T-helper 1 cell treated with Interleukin-12 subunit alpha and Interleukin-12 subunit beta and Interleukin-4 antibody, amounts not matched to agents 30 ng/mL and 1 ng/mL, for 36 hours (primary cell): ENCODE measurements at regions not wholly inside any gene's neighbourhood (a gene's known extent, or its start where the extent isn't known, plus 50 kb on each side); places are given as distances from the start of the nearest gene placed in this dataset.

ENCODE experiments used
- intact Hi-C: fragments of 100-400 bp; cut with micrococcal nuclease; formaldehyde crosslinking; loops from one replicate; pipeline ENCODE4 v1.15.1; 2024

- intact Hi-C loops: no loop called here
These were observed 761.0 kb upstream of the COBL start for GRCh38 chr7:52077571-52077970.

DNA sequence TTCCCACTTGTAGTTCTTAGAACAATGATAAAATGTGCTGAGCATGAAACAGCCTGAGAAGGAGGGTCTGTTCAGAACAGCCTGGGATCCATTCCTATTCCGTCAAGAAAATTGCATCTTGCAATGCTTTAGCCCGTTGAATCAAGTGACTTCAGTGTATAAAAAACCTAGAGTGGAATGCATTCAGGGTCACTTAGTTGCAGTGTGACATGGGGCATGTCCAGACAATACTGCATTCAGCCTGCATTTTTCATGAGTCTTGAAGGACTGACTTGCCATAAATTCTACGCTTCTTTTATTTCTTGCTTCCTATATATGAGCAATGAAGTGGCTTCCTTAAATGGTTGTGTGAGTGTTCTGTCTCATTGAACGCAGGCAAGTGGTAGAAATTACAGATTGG, 758.3 kb upstream of the COBL start:
- intact Hi-C loops: no loop called here

DNA sequence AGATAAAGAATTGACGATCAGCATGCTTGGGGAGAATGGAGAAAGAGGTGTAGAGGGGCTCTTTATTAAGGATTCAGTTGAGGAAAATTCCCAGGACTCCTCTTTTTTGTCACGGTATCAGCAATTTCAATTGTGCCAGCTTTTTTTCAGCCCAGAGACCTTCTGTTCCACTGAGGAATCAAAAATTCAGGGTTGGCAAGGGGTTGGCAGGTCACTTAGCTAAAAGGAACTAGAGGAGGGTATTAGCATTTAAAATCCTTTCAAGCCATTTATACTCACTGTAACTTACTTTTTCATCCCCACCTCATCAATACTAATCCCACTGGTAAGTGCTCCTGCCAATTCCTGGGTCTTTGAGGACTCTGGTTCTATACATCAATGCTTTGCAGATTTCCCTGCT, 757.5 kb upstream of the COBL start:
- intact Hi-C loops: no loop called here

- intact Hi-C loops: no loop called here
These were observed 755.1 kb upstream of the COBL start for GRCh38 chr7:52071744-52072143.

- intact Hi-C loops: no loop called here
These were observed 747.9 kb upstream of the COBL start for GRCh38 chr7:52064493-52064892.

- intact Hi-C loops: no loop called here
These were observed 745.1 kb upstream of the COBL start for GRCh38 chr7:52061666-52062065.

DNA sequence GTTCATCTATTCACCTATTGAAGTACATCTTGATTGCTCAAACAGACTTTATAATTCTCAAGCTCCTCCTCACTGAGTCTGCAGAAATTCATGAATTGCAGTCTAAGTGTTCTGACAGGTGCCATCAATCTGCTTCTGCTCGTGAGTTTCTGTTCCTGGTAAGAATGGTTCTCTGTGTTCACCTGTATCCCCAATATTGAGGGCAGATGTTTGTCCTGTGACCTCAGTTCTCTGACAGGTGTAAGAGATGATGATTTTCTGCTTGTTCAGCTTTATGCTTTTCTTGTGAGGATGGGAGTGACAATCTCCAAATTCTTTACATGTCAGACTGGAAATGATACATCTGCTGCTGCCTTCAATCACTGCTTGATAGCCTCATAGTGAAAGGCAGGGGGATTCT, 736.9 kb upstream of the COBL start:
- intact Hi-C loops: no loop called here

DNA sequence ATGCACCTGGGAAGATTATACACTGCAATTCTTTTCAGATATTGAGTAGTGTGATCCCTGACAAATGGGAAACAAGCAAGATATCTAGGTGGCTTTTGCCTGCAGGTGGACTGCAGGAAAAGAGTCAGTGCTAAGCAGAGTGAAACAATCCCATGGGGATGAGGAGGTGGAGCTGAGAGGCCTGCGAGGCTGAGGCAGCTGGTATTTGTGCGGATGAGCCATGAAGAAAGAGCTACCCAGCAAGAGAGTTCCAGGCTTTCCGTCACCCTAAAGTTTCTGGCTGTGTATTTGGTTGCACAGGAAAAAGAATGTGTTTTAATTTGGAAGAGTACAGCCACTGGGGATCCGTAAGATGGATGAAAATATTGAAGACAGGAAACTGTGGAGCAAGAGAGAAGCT, 714.1 kb upstream of the COBL start:
- intact Hi-C loops: no loop called here

DNA sequence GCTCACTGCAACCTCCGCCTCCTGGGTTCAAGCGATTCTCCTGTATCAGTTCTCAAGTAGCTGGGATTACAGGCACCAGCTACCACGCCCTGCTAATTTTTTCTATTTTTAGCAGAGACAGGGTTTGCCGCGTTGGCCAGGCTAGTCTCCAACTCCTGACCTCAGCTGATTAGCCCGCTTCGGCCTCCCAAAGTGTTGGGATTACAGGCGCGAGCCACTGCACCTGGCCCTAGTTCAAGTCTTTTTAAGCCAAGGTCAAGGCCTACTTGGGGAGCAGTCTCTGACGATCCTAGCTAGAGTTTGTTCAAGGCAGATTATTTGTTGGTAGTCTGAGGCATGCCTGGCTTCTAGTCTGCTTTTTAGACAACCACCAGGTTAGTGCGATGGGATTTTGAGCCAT, 709.5 kb upstream of the COBL start:
- intact Hi-C loops: no loop called here

DNA sequence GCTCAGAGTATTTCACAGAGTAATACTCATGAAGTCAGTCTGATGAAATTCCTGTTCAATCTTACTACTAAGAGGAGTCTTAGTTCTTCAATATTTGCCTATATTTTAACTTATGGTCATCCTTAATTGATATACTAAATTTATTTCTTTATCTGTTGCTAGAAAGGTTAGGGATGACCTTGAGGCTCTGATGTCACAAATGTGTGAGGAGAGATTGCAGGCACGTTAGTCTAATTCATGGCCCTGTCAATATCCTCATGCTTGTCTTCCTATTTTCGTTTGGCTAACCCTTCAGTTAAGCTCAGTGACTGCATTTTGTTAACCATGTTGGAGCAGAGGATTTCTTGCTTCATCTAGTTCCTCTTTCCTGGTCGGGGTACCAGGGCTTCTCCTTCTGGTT, 704.7 kb upstream of the COBL start:
- intact Hi-C loops: no loop called here

DNA sequence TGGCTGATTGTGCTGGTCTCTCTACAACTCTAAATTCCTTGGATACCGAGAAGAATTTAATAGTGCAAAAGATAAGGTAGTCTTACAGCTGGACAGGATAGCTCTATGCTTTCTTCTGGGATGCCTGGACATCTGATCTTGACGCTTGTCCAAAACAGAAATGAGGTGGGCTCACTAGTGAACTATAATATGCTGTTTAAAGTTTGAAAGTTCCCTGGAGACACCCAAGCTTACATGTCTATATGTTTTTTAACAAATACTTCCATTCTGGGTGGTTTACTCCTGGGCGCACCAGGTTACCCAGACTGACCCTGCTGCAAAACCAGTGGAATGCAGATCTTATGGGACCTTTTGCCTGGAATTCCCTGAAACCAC, 702.1 kb upstream of the COBL start:
- intact Hi-C loops: no loop called here

DNA sequence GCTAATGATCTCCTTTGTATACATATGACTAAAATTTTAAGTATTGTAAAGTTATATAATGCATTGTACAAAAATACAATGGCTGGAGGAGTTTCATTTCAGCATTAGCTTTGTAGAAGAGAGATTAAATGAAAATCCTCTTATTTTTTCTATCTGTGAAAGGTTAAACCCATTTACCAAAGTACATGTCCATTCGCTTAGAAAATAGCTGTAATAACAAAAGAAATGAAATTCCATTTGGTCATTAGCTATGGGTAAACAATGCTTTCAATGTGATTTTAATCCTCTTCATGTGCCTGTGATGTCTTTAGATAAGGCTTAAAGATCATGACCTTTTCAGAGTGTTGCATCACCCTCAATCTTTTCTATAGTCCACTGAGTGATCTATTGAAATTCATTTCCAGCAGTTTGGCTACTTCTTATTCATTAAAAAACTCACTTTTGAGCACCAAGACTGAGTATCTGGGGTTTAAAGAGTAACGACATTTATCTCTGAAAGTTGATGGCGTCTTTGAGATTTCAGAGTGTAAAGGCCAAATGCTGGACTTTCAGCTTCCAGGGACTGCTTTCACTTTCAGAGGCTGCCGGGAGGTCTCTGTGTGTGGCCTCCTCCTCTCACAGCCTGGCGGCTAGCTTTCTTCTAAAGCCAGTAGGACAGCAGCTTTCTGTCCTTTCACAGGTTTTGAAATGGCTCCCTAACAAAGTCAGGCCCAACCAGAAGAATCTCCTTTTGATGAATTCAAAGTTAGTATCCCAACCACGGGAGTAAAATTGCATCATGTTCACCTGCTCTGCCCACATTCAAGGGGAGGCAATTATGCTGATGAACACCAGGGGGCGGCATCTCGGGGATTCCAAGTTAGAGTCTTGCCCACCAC, 701.4 kb upstream of the COBL start:
- intact Hi-C loops: no loop called here

GRCh38 chr7:52009181-52009580, 692.6 kb upstream of the COBL start:
- intact Hi-C loops: no loop called here

- intact Hi-C loops: no loop called here
These were observed 690.1 kb upstream of the COBL start for GRCh38 chr7:52006674-52007073.

- intact Hi-C loops: no loop called here
These were observed 689.0 kb upstream of the COBL start for GRCh38 chr7:52005613-52006012.

- intact Hi-C loops: no loop called here
These were observed 679.1 kb upstream of the COBL start for GRCh38 chr7:51995596-51996179.

- intact Hi-C loops: no loop called here
These were observed 666.0 kb upstream of the COBL start for GRCh38 chr7:51982653-51983052.

GRCh38 chr7:51980812-51981211, 664.2 kb upstream of the COBL start:
- intact Hi-C loops: no loop called here

DNA sequence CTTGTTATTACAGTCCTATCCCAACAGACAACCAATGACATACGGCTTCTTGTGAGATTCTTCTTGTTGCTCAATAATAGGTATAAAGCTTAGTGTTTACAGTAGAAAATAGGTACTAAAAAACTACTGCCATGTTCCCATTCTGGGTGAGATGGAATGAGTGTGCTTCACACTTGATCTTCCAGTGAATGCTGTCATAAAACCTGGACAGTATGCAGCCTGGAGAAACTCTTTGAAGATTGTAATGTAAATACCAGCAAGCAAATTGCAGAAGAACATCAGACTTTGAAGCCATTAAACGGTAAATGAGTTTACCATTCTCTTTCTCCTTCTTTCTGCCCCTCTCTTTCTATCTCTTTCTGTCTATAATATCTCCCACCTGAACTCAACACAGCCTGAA, 663.7 kb upstream of the COBL start:
- intact Hi-C loops: no loop called here

- intact Hi-C loops: no loop called here
These were observed 661.3 kb upstream of the COBL start for GRCh38 chr7:51977913-51978312.

- intact Hi-C loops: no loop called here
These were observed 657.3 kb upstream of the COBL start for GRCh38 chr7:51973939-51974338.

- intact Hi-C loops: no loop called here
These were observed 656.5 kb upstream of the COBL start for GRCh38 chr7:51973071-51973470.

DNA sequence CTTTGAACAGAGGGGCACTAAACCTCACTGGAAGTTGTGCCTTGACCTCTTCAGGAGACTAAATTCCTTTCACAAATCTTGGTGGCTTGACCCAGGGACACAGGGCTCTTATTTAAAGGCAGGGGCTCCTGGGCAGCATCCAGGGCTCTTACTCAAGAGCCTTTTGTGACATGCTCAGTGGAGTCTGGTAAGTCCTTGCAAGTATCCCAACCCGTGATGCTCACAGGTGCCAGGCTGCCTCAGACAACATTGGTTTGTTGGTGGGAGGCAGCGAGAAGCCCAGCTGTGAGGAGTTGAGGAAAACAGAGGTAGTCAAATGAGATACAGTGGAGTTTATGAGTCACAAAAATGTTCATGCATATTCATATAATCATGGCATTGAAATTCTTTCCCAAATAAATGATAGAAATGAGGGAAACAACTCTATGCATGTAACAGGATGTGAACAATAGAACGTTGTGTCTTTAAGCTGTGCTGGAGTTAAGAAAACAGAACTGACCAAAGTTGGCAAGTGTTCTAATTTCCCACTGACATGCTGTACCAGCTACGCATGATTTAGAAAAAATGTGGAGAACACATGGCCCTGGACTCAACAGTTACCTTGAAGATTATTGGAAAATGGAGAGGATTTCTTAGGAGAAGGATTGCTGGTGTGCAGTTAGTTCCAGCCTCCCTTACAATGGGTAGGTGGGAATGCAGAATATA, 654.5 kb upstream of the COBL start:
- intact Hi-C loops: no loop called here
